ENCODE measurements at regions not wholly inside any gene's neighbourhood (a gene's known extent, or its start where the extent isn't known, plus 50 kb on each side); places are given as distances from the start of the nearest gene placed in this dataset.
"Not testable (repeated sequence)": the region's sequence is repeated elsewhere in the genome, so short reads cannot be mapped to it uniquely, and the experiment has no call there.

- not testable (repeated sequence) for TF ChIP-seq CTCF (optimal IDR thresholded peaks at IDR 0.05 in 1 of 3, IDR thresholded peaks at IDR 0.05 in 1 of 3, conservative IDR thresholded peaks at IDR 0.05 in 1 of 3; ENCODE audit: extremely low read depth in 1 of 3, insufficient read depth in 2 of 3, low read length in 3 of 3); EZH2 (IDR thresholded peaks at IDR 0.05; ENCODE audit: low read length)
Measured at GRCh38 chr4:66928881-66929280, 616.4 kb downstream of the CENPC start.

Data from keratinocyte (primary cell).